Activated naive CD4-positive, alpha-beta T cell treated with anti-CD3 and anti-CD28 coated beads, Interleukin-2, amount 10 ng/mL, durations not matched to agents 7 days and 5 days (primary cell): ENCODE measurements at regions not wholly inside any gene's neighbourhood (a gene's known extent, or its start where the extent isn't known, plus 50 kb on each side); places are given as distances from the start of the nearest gene placed in this dataset.

ENCODE experiments used
- CTCF ChIA-PET: fragments of 350-600 bp; sonication (Branson Sonifier 250); formaldehyde crosslinking; loops from one replicate; lab custom pipeline; 2021; ENCODE audit warnings: antibody characterized with exemption; lab: Charles Lee
- DNase-seq: peaks from one replicate; pipeline ENCODE4 v3.0.0-alpha.2; 2020
- H3K27ac Mint-ChIP-seq: one replicate; pipeline ENCODE4 v1.8.0; 2021; ENCODE audit warnings: mild to moderate bottlenecking, moderate library complexity, mixed read lengths
- H3K27me3 Mint-ChIP-seq: one replicate; pipeline ENCODE4 v1.8.0; 2021; ENCODE audit warnings: mild to moderate bottlenecking, mixed read lengths
- H3K36me3 Mint-ChIP-seq: one replicate; pipeline ENCODE4 v1.8.0; 2021; ENCODE audit warnings: mixed read lengths
- H3K4me1 Mint-ChIP-seq: one replicate; pipeline ENCODE4 v1.8.0; 2021; ENCODE audit warnings: mixed read lengths
- H3K4me3 Mint-ChIP-seq: one replicate; pipeline ENCODE4 v1.8.0; 2021; ENCODE audit warnings: mild to moderate bottlenecking, moderate library complexity, mixed read lengths
- H3K9me3 Mint-ChIP-seq: one replicate; pipeline ENCODE4 v1.8.0; 2021; ENCODE audit warnings: mixed read lengths

- no peaks in the 10 kb centered on the region for H3K9me3 Mint-ChIP-seq
- CTCF ChIA-PET, result interaction anchor here (0.7 kb wide), 1 partner anchor 12 kb away, joined by 3 read pairs; no protein-coding TSS in a partner anchor
- H3K27ac Mint-ChIP-seq, result no peak overlapping the region
- H3K36me3 Mint-ChIP-seq, result no peaks in the 10 kb centered on the region
- no peaks in the 10 kb centered on the region for H3K4me1 Mint-ChIP-seq
- H3K4me3 Mint-ChIP-seq, result no peak overlapping the region
- DNase-seq, result no peak
- peaks cover 4% of the 10 kb centered on the region for H3K27me3 Mint-ChIP-seq
Observed at GRCh38 chr9:15113288-15113687, 193.7 kb downstream of the TTC39B start.

- Mint-ChIP-seq H3K27me3 (peaks cover 4% of the 10 kb centered on the region), H3K4me1 (no peaks in the 10 kb centered on the region), H3K9me3 (no peaks in the 10 kb centered on the region), H3K4me3 (no peak overlapping the region), H3K27ac (no peak overlapping the region), H3K36me3 (no peaks in the 10 kb centered on the region)
- DNase-seq, result no peak
- CTCF ChIA-PET, result interaction anchor here (1.2 kb wide), 1 partner anchor 24 kb away, joined by 4 read pairs; no protein-coding TSS in a partner anchor
Observed at GRCh38 chr9:15111071-15111470, 195.9 kb downstream of the TTC39B start.

DNA sequence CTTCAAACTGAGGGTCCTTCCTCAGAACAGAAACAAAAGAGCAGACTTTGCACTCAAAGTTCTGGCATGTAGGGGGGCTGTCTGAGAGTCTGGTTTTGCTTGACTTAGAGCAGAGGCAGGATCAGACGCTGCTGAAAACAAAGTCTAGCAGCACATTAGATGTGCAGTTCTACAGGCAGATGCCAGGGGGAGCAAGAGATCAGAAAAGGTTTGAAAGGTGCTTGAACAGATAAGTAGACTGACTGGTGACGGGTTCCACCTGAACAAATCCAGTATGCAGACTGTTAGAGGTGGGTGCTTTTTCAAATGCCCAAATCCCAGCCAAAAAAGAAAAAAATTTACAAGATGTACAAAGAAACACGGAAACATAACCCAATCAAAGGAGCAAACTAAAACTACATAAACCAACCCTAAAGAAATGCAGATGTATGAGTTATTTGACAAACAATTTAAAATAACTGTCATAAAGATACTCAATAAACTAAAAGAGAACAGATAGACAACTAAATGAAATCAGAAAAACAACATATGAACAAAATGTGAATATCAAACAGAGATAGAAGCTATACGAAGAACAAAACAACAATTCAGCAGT lies 194.7 kb upstream of the FREM1 start:
- no peak overlapping the region for H3K4me3 Mint-ChIP-seq
- peak; percentile 52 for DNase-seq
- no peak overlapping the region for H3K27ac Mint-ChIP-seq
- no peaks in the 10 kb centered on the region for H3K4me1 Mint-ChIP-seq
- peaks cover 4% of the 10 kb centered on the region for H3K27me3 Mint-ChIP-seq
- no peaks in the 10 kb centered on the region for H3K9me3 Mint-ChIP-seq
- H3K36me3 Mint-ChIP-seq, result no peaks in the 10 kb centered on the region
- CTCF ChIA-PET, result interaction anchor here (0.7 to 2.3 kb wide), 6 partner anchors 27 to 540 kb away, joined by 3 to 20 read pairs (median 4); no protein-coding TSS in a partner anchor

DNA sequence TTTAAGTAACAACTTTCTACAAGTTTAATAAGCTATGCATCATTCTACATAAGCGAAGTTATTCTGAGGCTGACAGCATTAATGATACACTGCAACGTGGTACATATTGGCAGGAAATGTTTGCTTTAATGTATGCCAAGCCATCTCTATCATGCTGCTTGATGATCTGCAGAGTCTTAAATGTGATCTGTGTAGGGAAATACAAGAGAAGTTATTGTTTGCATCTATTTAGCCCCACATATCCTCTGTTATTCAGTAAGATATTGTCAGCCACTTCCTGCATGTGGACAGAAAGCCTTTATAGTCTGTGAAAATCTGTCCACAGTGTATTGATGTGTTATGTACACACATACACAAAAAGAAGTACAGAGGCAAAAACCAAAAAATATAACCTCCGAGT lies 193.1 kb upstream of the FREM1 start:
- no peak overlapping the region for H3K4me3 Mint-ChIP-seq
- CTCF ChIA-PET, result interaction anchor here (1.1 to 2.3 kb wide), 5 partner anchors 17 to 503 kb away, joined by 3 to 20 read pairs (median 3); no protein-coding TSS in a partner anchor
- DNase-seq, result no peak
- no peaks in the 10 kb centered on the region for H3K36me3 Mint-ChIP-seq
- H3K4me1 Mint-ChIP-seq, result no peaks in the 10 kb centered on the region
- H3K27me3 Mint-ChIP-seq, result peaks cover 4% of the 10 kb centered on the region
- no peaks in the 10 kb centered on the region for H3K9me3 Mint-ChIP-seq
- no peak overlapping the region for H3K27ac Mint-ChIP-seq

DNA sequence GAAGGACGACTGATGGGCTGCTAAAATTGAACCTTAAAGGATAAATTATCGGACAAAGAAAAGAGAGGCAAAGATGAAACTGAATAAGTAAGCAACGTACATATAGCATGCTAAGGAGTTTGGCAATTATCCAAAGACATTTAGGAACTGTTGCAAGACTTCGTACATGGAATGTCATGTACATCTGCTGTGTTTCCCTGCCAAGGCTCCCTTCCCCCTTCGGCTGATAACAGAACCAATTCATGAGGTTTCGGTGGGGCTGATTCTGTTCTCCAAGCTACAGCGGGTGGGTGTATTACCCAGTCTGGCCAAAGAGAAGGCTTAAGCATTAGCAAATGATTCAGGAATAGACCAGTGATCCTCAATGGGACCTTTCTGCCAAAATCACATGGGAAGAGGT lies 190.9 kb upstream of the FREM1 start:
- no peak for DNase-seq
- peaks cover 4% of the 10 kb centered on the region for H3K27me3 Mint-ChIP-seq
- no peak overlapping the region for H3K27ac Mint-ChIP-seq
- no peaks in the 10 kb centered on the region for H3K9me3 Mint-ChIP-seq
- H3K36me3 Mint-ChIP-seq, result no peaks in the 10 kb centered on the region
- no peaks in the 10 kb centered on the region for H3K4me1 Mint-ChIP-seq
- H3K4me3 Mint-ChIP-seq, result no peak overlapping the region
- CTCF ChIA-PET, result interaction anchor here (0.6 to 2.4 kb wide), 4 partner anchors 13 to 34 kb away, joined by 3 to 8 read pairs (median 4); no protein-coding TSS in a partner anchor

- Mint-ChIP-seq H3K4me3 (no peak overlapping the region), H3K4me1 (no peaks in the 10 kb centered on the region), H3K9me3 (no peaks in the 10 kb centered on the region), H3K27me3 (peaks cover 4% of the 10 kb centered on the region), H3K27ac (no peak overlapping the region), H3K36me3 (no peaks in the 10 kb centered on the region)
- no peak for DNase-seq
- CTCF ChIA-PET, result interaction anchor here (0.6 to 2.4 kb wide), 5 partner anchors 13 to 37 kb away, joined by 3 to 8 read pairs (median 3); no protein-coding TSS in a partner anchor
Observed at GRCh38 chr9:15100571-15100970, 190.3 kb upstream of the FREM1 start.

DNA sequence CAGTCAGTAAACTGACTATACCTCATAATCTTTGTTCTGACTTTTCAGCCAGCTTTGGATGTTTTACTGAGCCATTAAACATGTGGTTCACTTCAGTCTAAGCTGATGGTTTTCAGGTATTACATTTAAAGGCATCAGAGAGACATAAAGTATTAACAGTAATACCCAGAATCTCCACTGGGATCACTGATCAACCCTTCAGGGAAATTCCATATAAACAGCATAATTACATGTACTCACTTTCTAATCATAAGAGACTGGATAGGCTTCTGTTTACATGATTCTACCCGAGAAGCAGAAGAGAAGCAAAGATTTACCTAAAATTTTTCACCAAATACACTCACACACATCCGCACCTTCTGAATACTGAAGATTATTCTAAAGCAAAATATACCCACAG lies 186.7 kb upstream of the FREM1 start:
- no peak overlapping the region for H3K4me3 Mint-ChIP-seq
- no peak overlapping the region for H3K27ac Mint-ChIP-seq
- no peaks in the 10 kb centered on the region for H3K9me3 Mint-ChIP-seq
- CTCF ChIA-PET, result no interaction called here
- no peaks in the 10 kb centered on the region for H3K36me3 Mint-ChIP-seq
- no peak for DNase-seq
- H3K27me3 Mint-ChIP-seq, result no peaks in the 10 kb centered on the region
- H3K4me1 Mint-ChIP-seq, result no peaks in the 10 kb centered on the region

- Mint-ChIP-seq H3K36me3 (no peaks in the 10 kb centered on the region), H3K4me3 (no peak overlapping the region), H3K27ac (no peak overlapping the region), H3K4me1 (no peaks in the 10 kb centered on the region), H3K9me3 (no peaks in the 10 kb centered on the region), H3K27me3 (no peaks in the 10 kb centered on the region)
- DNase-seq, result no peak
- CTCF ChIA-PET, result interaction anchor here (0.8 kb wide), 1 partner anchor 17 kb away, joined by 3 read pairs; no protein-coding TSS in a partner anchor
Observed at GRCh38 chr9:15086778-15087324, 176.6 kb upstream of the FREM1 start.

GRCh38 chr9:15086156-15086763 lies 176.0 kb upstream of the FREM1 start:
- no peaks in the 10 kb centered on the region for H3K9me3 Mint-ChIP-seq
- CTCF ChIA-PET, result interaction anchor here (0.8 kb wide), 1 partner anchor 18 kb away, joined by 3 read pairs; no protein-coding TSS in a partner anchor

DNA sequence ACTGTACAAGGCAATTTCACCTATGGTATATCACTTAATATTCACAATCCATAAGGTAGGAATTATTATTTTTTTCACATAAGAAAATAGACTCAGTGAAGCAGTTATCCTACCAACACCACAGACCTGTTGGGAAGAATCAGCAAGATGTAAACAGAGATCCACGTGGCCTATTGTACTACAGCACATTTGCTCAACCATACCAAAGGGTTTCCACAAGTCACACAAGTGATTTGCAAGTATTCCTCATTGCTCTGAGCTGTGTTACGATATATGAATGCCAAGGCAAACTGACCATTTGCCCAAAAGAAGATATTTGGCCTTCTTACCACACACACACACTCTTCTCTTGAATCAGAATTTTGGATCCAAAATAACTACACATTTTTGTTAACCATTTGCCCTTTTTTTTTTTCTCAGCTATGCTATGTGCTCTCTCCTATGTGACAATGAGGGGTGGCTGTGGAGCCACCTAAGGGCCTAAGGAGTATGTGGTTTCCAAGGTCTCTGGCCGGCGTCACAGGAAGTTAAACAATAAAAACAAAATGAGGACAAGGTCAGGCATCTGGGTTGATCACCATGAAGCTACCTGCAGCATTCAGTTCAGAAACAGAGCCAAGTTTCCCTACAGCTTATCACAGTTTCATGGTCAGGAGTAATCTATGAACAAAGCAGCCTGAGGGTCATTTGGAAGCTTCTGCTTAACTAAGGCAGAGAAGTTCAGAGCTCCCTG lies 171.0 kb upstream of the FREM1 start:
- no peak overlapping the region for H3K27ac Mint-ChIP-seq

More at GRCh38 chr9:15086156-15086763, 176.0 kb upstream of the FREM1 start:
- DNase-seq, result no peak
- no peaks in the 10 kb centered on the region for H3K36me3 Mint-ChIP-seq
- no peak overlapping the region for H3K27ac Mint-ChIP-seq
- no peaks in the 10 kb centered on the region for H3K27me3 Mint-ChIP-seq
- no peak overlapping the region for H3K4me3 Mint-ChIP-seq
- H3K4me1 Mint-ChIP-seq, result no peaks in the 10 kb centered on the region

DNA sequence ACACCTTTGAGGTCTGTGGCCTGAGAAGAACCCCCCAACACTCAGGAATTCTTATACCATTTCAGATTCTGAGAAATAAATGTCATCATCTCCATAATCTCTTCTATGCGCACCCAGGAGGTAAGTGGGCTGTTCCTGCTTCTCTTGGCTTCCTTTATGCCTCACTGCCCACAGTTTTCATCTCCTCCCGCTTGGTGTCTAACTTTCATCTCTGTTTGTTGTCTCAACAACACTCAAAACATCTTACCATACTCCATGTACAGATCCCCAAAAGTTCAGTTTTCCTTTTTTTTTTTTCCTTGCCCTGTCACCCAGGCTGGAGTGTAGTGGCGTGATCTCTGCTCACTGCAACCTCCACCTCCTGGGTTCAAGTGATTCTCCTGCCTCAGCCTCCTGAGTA lies 170.2 kb upstream of the FREM1 start:
- no peak for DNase-seq
- Mint-ChIP-seq H3K36me3 (no peaks in the 10 kb centered on the region), H3K27me3 (peaks cover 9% of the 10 kb centered on the region), H3K9me3 (no peaks in the 10 kb centered on the region), H3K4me1 (no peaks in the 10 kb centered on the region), H3K4me3 (no peak overlapping the region), H3K27ac (no peak overlapping the region)
- CTCF ChIA-PET, result no interaction called here

More for the DNA sequence above, 171.0 kb upstream of the FREM1 start:
- CTCF ChIA-PET, result no interaction called here
- Mint-ChIP-seq H3K4me1 (no peaks in the 10 kb centered on the region), H3K4me3 (no peak overlapping the region), H3K36me3 (no peaks in the 10 kb centered on the region), H3K27me3 (peaks cover 9% of the 10 kb centered on the region), H3K9me3 (no peaks in the 10 kb centered on the region)
- DNase-seq, result no peak

GRCh38 chr9:15079989-15080388 lies 169.8 kb upstream of the FREM1 start:
- CTCF ChIA-PET, result no interaction called here
- Mint-ChIP-seq H3K27me3 (peaks cover 9% of the 10 kb centered on the region), H3K27ac (no peak overlapping the region), H3K4me3 (no peak overlapping the region), H3K9me3 (no peaks in the 10 kb centered on the region), H3K36me3 (no peaks in the 10 kb centered on the region), H3K4me1 (no peaks in the 10 kb centered on the region)
- no peak for DNase-seq

DNA sequence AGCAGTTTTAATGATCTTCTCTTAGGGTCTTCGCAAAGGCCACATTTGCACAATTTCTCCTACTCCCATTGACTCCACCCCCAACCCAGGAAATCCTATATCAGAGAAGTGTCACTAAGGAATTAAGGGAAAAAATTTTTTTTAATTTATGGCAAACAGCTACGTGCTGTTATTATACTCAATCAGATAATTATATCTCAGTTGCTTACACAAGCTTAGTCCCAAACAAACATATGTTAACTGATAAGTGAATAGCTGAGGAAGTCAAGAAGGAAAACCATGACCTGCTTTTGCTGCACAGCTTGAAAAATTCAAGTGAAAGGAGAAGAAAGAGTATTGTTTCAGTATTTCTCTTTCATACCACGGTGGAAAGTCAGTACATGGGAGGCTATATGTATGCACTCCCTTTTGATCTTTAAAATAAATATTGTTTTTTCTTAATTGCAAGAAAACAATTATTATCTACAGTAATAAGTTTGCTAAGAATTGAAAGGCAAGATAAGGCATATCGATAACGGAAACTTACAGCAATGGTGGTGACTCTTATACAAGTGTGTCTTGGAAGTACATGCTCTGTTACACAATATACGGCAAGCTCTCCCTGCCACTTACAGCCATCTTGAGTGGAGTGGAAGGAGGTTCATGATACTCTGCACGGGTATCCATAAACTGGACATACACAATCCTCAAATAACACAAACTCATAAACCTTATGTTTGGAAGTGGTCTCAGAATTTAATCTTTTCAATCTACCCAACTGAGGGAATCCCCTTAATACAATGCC lies 167.9 kb upstream of the FREM1 start:
- Mint-ChIP-seq H3K27me3 (peaks cover 9% of the 10 kb centered on the region), H3K27ac (no peak overlapping the region), H3K4me1 (no peaks in the 10 kb centered on the region), H3K36me3 (no peaks in the 10 kb centered on the region), H3K9me3 (no peaks in the 10 kb centered on the region), H3K4me3 (no peak overlapping the region)
- CTCF ChIA-PET, result no interaction called here
- DNase-seq, result no peak
